CD4-positive, alpha-beta T cell (primary cell): ENCODE measurements at regions not wholly inside any gene's neighbourhood (a gene's known extent, or its start where the extent isn't known, plus 50 kb on each side); places are given as distances from the start of the nearest gene placed in this dataset.

Source experiments
- ATAC-seq: fragments of 200-7000 bp; cut with Tn5 transposase; one replicate; pipeline ENCODE4 v1.10.0; 2022; ENCODE audit warnings: mild to moderate bottlenecking; ENCODE audit not compliant: poor library complexity
- CTCF ChIA-PET: fragments of 350-600 bp; sonication (Branson Sonifier 250); formaldehyde crosslinking; loops from one replicate; lab custom pipeline; 2021; ENCODE audit warnings: antibody characterized with exemption, inconsistent platforms; lab: Charles Lee
- POLR2A ChIA-PET: fragments of 350-600 bp; sonication (Branson Sonifier 250); formaldehyde crosslinking; loops from one replicate; lab custom pipeline; 2021; ENCODE audit warnings: antibody characterized with exemption, inconsistent platforms; lab: Charles Lee
- DNase-seq, 14 experiments: peaks; one replicate each; pipeline ENCODE4 v3.0.0-alpha.2; 2013 to 2020; ENCODE audit warnings: mixed read lengths in 2 of 14
- H3K27ac ChIP-seq, 2 donors: one replicate each; pipeline versions ENCODE4 v1.5.1 to v1.7.0; 2013; ENCODE audit warnings: low read length in 2 of 2, low read depth in 1 of 2, mild to moderate bottlenecking in 1 of 2
- H3K27me3 ChIP-seq, 2 experiments: 1 replicate in 1 of 2; 2 replicates in 1 of 2; pipeline versions ENCODE4 v1.6.1 to v1.7.0; 2013; ENCODE audit warnings: low read length in 2 of 2, control low read depth in 1 of 2, mild to moderate bottlenecking in 1 of 2, moderate library complexity in 1 of 2; ENCODE audit not compliant: insufficient read depth in 2 of 2, control insufficient read depth in 1 of 2
- H3K36me3 ChIP-seq: one replicate; pipeline ENCODE4 v1.6.1; 2013; ENCODE audit warnings: low read length, control low read depth; ENCODE audit not compliant: insufficient read depth
- H3K4me1 ChIP-seq: one replicate; pipeline ENCODE4 v1.6.1; 2013; ENCODE audit warnings: low read length, control low read depth; ENCODE audit not compliant: insufficient read depth
- H3K4me3 ChIP-seq: one replicate; pipeline ENCODE4 v1.5.1; 2013; ENCODE audit warnings: mild to moderate bottlenecking, low read length, moderate library complexity
- H3K9me3 ChIP-seq, 2 experiments: 1 replicate in 1 of 2; 2 replicates in 1 of 2; pipeline versions ENCODE4 v1.6.1 to v1.7.0; 2013; ENCODE audit warnings: low read length in 2 of 2, mild to moderate bottlenecking in 2 of 2, control low read depth in 1 of 2, moderate library complexity in 1 of 2; ENCODE audit not compliant: control insufficient read depth in 1 of 2, insufficient read depth in 1 of 2
- H3K27ac Mint-ChIP-seq: one replicate; pipeline ENCODE4 v1.8.0; 2020; ENCODE audit warnings: mixed read lengths
- H3K27me3 Mint-ChIP-seq: one replicate; pipeline ENCODE4 v1.8.0; 2021; ENCODE audit warnings: mixed read lengths
- H3K36me3 Mint-ChIP-seq: one replicate; pipeline ENCODE4 v1.8.0; 2021; ENCODE audit warnings: low read depth, mixed read lengths
- H3K4me1 Mint-ChIP-seq: one replicate; pipeline ENCODE4 v1.8.0; 2021; ENCODE audit warnings: low read depth, mixed read lengths
- H3K4me3 Mint-ChIP-seq: one replicate; pipeline ENCODE4 v1.8.0; 2020; ENCODE audit warnings: mild to moderate bottlenecking, mixed read lengths
- H3K9me3 Mint-ChIP-seq: one replicate; pipeline ENCODE4 v1.8.0; 2020; ENCODE audit warnings: mixed read lengths
- intact Hi-C, 2 experiments: fragments of 100-400 bp; cut with DNase I in 1 of 2; cut with micrococcal nuclease in 1 of 2; formaldehyde crosslinking; loops; one replicate each; pipeline versions ENCODE4 v1.15.1 to v1.9.0; 2023 to 2025; cut with DNase I, micrococcal nuclease
- TF ChIP-seq, protein P1 (sequence below): fragments of 200-600 bp; IDR thresholded peaks from one replicate; pipeline ENCODE4 v1.8.0; 2022; ENCODE audit warnings: antibody characterized with exemption, mild to moderate bottlenecking

DNA sequence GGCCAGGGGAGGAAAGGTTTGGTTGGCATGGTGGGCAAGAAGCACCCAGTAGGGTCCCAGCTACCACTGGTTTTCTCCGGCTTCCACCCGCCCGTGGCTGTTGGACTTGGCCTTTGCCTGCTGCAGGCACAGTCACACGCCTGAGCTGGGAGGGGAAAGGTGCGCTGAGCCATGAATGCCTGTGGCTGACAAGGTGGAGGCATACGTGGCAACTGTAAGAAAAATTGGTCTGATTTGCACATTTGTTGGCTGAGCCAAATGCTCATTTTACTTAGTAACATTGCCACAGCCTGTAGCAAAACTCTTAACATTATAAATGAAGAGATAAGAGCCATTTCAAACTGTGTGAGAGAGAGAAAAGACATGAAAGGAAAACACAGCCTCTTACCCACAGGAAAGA is 191.6 kb downstream of the PTPRC start:
- H3K27me3 Mint-ChIP-seq: no peaks in the 10 kb centered on the region
- TF ChIP-seq, protein P1, sequence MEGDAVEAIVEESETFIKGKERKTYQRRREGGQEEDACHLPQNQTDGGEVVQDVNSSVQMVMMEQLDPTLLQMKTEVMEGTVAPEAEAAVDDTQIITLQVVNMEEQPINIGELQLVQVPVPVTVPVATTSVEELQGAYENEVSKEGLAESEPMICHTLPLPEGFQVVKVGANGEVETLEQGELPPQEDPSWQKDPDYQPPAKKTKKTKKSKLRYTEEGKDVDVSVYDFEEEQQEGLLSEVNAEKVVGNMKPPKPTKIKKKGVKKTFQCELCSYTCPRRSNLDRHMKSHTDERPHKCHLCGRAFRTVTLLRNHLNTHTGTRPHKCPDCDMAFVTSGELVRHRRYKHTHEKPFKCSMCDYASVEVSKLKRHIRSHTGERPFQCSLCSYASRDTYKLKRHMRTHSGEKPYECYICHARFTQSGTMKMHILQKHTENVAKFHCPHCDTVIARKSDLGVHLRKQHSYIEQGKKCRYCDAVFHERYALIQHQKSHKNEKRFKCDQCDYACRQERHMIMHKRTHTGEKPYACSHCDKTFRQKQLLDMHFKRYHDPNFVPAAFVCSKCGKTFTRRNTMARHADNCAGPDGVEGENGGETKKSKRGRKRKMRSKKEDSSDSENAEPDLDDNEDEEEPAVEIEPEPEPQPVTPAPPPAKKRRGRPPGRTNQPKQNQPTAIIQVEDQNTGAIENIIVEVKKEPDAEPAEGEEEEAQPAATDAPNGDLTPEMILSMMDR: no peak
- H3K9me3 Mint-ChIP-seq: no peaks in the 10 kb centered on the region
- H3K36me3 ChIP-seq: no peaks in the 10 kb centered on the region
- CTCF ChIA-PET: no interaction called here
- no peak for DNase-seq
- peaks cover 9% of the 10 kb centered on the region for H3K4me1 Mint-ChIP-seq
- intact Hi-C loops: no loop called here
- H3K27me3 ChIP-seq: no peaks in the 10 kb centered on the region
- no peak overlapping the region for H3K27ac ChIP-seq
- no peak for ATAC-seq
- H3K4me1 ChIP-seq: peaks cover 3% of the 10 kb centered on the region
- H3K27ac Mint-ChIP-seq: no peak overlapping the region
- H3K4me3 ChIP-seq: no peak overlapping the region
- no peak overlapping the region for H3K4me3 Mint-ChIP-seq
- H3K36me3 Mint-ChIP-seq: no peaks in the 10 kb centered on the region
- POLR2A ChIA-PET: no interaction called here
- no peaks in the 10 kb centered on the region for H3K9me3 ChIP-seq

GRCh38 chr1:198833706-198834503 is 195.1 kb downstream of the PTPRC start:
- CTCF ChIA-PET: no interaction called here
- Histone ChIP-seq H3K27me3 (no peaks in the 10 kb centered on the region), H3K9me3 (no peaks in the 10 kb centered on the region), H3K27ac (no peak overlapping the region), H3K4me1 (peaks cover 3% of the 10 kb centered on the region), H3K4me3 (no peak overlapping the region), H3K36me3 (no peaks in the 10 kb centered on the region)
- ATAC-seq (no peak), DNase-seq (no peak)
- Mint-ChIP-seq H3K9me3 (no peaks in the 10 kb centered on the region), H3K4me1 (peaks cover 9% of the 10 kb centered on the region), H3K27ac (no peak overlapping the region), H3K27me3 (no peaks in the 10 kb centered on the region), H3K4me3 (no peak overlapping the region), H3K36me3 (no peaks in the 10 kb centered on the region)
- TF ChIP-seq, protein P1: no peak
- intact Hi-C loops: no loop called here
- POLR2A ChIA-PET: no interaction called here

GRCh38 chr1:198837278-198838021 is 198.6 kb downstream of the PTPRC start:
- TF ChIP-seq, protein P1: no peak
- Mint-ChIP-seq H3K4me3 (no peak overlapping the region), H3K9me3 (no peaks in the 10 kb centered on the region), H3K27ac (no peak overlapping the region), H3K36me3 (no peaks in the 10 kb centered on the region), H3K27me3 (no peaks in the 10 kb centered on the region), H3K4me1 (no peaks in the 10 kb centered on the region)
- no peaks in the 10 kb centered on the region for H3K9me3 ChIP-seq
- no peaks in the 10 kb centered on the region for H3K36me3 ChIP-seq
- intact Hi-C loops: no loop called here
- no peak overlapping the region for H3K4me3 ChIP-seq
- no peaks in the 10 kb centered on the region for H3K27me3 ChIP-seq
- H3K27ac ChIP-seq: no peak overlapping the region
- ChIA-PET CTCF (no interaction called here), POLR2A (no interaction called here)
- ATAC-seq: no peak
- no peak for DNase-seq
- H3K4me1 ChIP-seq: no peaks in the 10 kb centered on the region
